ENCODE measurements at regions not wholly inside any gene's neighbourhood (a gene's known extent, or its start where the extent isn't known, plus 50 kb on each side); places are given as distances from the start of the nearest gene placed in this dataset.

DNA sequence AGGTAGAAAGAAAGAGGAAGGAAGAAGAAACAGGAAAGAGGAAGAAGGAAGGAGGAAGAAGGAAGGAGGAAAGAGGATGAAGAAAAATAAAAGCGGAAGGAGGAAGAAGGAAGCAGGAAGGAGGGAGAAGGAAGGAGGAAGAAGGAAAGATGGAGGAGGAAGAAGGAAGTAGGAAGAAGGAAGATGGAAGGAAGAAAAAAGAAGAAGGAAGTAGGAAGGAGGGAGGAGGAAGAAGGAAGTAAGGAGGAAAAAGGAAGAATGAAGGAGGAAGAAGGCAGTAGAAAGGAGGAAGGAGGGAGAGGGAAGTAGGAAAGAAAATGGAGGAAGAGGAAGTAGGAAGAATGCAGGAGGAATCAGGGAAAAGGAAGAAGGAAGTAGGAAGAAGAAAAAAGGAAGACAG is 191.1 kb upstream of the TBL1X start:
- Mint-ChIP-seq H3K27ac (no peak overlapping the region), H3K4me3 (no peak overlapping the region), H3K27me3 (ENCODE audit: insufficient read depth, low read depth, poor library complexity) (peaks cover 3% of the 10 kb centered on the region), H3K36me3 (ENCODE audit: low read depth) (no peaks in the 10 kb centered on the region), H3K4me1 (peaks cover 14% of the 10 kb centered on the region), H3K9me3 (no peaks in the 10 kb centered on the region)
- Histone ChIP-seq H3F3A (replicated peaks; ENCODE audit: low read depth) (no peaks in the 10 kb centered on the region), H3K27ac (ENCODE audit: low read depth) (no peak overlapping the region), H2AFZ (no peak overlapping the region), H3K79me2 (replicated peaks; ENCODE audit: insufficient read depth) (no peaks in the 10 kb centered on the region), H3K4me2 (no peak overlapping the region), H3K27me3 (ENCODE audit: insufficient read depth) (no peaks in the 10 kb centered on the region), H3K36me3 (ENCODE audit: insufficient read depth) (no peaks in the 10 kb centered on the region), H4K20me1 (replicated peaks; ENCODE audit: insufficient read depth) (no peaks in the 10 kb centered on the region), H3K9me2 (ENCODE audit: insufficient read depth) (no peaks in the 10 kb centered on the region), H3K4me1 (ENCODE audit: insufficient read depth) (no peaks in the 10 kb centered on the region), H3K4me3 (no peak overlapping the region)
- ATAC-seq (no peak), DNase-seq (ENCODE audit: low spot score) (no peak)
- TF ChIP-seq POLR2AphosphoS5 (IDR thresholded peaks at IDR 0.05; ENCODE audit: low read depth) (no peak), JUNB (IDR thresholded peaks at IDR 0.05; ENCODE audit: unreplicated experiment) (no peak), STAT1 (IDR thresholded peaks at IDR 0.05; ENCODE audit: unreplicated experiment) (no peak), NANOG (IDR thresholded peaks at IDR 0.05; ENCODE audit: borderline replicate concordance) (no peak), ZNF114 (CRISPR knock-in tag; IDR thresholded peaks at IDR 0.05) (no peak), CREB1 (CRISPR knock-in tag; IDR thresholded peaks at IDR 0.05; ENCODE audit: low read depth) (no peak), EZH2 (IDR thresholded peaks at IDR 0.05; ENCODE audit: low read depth, unreplicated experiment) (no peak)
- TF ChIP-seq, protein P1, sequence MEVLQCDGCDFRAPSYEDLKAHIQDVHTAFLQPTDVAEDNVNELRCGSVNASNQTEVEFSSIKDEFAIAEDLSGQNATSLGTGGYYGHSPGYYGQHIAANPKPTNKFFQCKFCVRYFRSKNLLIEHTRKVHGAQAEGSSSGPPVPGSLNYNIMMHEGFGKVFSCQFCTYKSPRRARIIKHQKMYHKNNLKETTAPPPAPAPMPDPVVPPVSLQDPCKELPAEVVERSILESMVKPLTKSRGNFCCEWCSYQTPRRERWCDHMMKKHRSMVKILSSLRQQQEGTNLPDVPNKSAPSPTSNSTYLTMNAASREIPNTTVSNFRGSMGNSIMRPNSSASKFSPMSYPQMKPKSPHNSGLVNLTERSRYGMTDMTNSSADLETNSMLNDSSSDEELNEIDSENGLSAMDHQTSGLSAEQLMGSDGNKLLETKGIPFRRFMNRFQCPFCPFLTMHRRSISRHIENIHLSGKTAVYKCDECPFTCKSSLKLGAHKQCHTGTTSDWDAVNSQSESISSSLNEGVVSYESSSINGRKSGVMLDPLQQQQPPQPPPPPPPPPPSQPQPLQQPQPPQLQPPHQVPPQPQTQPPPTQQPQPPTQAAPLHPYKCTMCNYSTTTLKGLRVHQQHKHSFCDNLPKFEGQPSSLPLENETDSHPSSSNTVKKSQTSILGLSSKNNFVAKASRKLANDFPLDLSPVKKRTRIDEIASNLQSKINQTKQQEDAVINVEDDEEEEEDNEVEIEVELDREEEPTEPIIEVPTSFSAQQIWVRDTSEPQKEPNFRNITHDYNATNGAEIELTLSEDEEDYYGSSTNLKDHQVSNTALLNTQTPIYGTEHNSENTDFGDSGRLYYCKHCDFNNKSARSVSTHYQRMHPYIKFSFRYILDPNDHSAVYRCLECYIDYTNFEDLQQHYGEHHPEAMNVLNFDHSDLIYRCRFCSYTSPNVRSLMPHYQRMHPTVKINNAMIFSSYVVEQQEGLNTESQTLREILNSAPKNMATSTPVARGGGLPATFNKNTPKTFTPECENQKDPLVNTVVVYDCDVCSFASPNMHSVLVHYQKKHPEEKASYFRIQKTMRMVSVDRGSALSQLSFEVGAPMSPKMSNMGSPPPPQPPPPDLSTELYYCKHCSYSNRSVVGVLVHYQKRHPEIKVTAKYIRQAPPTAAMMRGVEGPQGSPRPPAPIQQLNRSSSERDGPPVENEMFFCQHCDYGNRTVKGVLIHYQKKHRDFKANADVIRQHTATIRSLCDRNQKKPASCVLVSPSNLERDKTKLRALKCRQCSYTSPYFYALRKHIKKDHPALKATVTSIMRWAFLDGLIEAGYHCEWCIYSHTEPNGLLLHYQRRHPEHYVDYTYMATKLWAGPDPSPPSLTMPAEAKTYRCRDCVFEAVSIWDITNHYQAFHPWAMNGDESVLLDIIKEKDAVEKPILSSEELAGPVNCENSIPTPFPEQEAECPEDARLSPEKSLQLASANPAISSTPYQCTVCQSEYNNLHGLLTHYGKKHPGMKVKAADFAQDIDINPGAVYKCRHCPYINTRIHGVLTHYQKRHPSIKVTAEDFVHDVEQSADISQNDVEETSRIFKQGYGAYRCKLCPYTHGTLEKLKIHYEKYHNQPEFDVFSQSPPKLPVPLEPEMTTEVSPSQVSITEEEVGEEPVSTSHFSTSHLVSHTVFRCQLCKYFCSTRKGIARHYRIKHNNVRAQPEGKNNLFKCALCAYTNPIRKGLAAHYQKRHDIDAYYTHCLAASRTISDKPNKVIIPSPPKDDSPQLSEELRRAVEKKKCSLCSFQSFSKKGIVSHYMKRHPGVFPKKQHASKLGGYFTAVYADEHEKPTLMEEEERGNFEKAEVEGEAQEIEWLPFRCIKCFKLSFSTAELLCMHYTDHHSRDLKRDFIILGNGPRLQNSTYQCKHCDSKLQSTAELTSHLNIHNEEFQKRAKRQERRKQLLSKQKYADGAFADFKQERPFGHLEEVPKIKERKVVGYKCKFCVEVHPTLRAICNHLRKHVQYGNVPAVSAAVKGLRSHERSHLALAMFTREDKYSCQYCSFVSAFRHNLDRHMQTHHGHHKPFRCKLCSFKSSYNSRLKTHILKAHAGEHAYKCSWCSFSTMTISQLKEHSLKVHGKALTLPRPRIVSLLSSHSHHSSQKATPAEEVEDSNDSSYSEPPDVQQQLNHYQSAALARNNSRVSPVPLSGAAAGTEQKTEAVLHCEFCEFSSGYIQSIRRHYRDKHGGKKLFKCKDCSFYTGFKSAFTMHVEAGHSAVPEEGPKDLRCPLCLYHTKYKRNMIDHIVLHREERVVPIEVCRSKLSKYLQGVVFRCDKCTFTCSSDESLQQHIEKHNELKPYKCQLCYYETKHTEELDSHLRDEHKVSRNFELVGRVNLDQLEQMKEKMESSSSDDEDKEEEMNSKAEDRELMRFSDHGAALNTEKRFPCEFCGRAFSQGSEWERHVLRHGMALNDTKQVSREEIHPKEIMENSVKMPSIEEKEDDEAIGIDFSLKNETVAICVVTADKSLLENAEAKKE (CRISPR knock-in tag; IDR thresholded peaks at IDR 0.05), result no peak
- TF ChIP-seq, protein P2, sequence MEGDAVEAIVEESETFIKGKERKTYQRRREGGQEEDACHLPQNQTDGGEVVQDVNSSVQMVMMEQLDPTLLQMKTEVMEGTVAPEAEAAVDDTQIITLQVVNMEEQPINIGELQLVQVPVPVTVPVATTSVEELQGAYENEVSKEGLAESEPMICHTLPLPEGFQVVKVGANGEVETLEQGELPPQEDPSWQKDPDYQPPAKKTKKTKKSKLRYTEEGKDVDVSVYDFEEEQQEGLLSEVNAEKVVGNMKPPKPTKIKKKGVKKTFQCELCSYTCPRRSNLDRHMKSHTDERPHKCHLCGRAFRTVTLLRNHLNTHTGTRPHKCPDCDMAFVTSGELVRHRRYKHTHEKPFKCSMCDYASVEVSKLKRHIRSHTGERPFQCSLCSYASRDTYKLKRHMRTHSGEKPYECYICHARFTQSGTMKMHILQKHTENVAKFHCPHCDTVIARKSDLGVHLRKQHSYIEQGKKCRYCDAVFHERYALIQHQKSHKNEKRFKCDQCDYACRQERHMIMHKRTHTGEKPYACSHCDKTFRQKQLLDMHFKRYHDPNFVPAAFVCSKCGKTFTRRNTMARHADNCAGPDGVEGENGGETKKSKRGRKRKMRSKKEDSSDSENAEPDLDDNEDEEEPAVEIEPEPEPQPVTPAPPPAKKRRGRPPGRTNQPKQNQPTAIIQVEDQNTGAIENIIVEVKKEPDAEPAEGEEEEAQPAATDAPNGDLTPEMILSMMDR (conservative IDR thresholded peaks at IDR 0.05; ENCODE audit: low read depth in 2 of 2), result no peak

Measured in GM23338 (cell line).